NCI-H82 treated with DMSO at 0.1 percent for 48 hours (cell line): ENCODE measurements at regions not wholly inside any gene's neighbourhood (a gene's known extent, or its start where the extent isn't known, plus 50 kb on each side); places are given as distances from the start of the nearest gene placed in this dataset.
"Not testable (repeated sequence)": the region's sequence is repeated elsewhere in the genome, so short reads cannot be mapped to it uniquely, and the experiment has no call there.

Experiments used
- DNase-seq: peaks from one replicate; lab custom pipeline; 2025; ENCODE audit not compliant: unreplicated experiment; lab: John Stamatoyannopoulos, UW

- DNase-seq: not testable (repeated sequence)
Measured at GRCh38 chr10:33867199-33867789, 532.8 kb upstream of the NRP1 start.

- no peak for DNase-seq
Measured at GRCh38 chr10:33863352-33863751, 528.9 kb upstream of the NRP1 start.

DNA sequence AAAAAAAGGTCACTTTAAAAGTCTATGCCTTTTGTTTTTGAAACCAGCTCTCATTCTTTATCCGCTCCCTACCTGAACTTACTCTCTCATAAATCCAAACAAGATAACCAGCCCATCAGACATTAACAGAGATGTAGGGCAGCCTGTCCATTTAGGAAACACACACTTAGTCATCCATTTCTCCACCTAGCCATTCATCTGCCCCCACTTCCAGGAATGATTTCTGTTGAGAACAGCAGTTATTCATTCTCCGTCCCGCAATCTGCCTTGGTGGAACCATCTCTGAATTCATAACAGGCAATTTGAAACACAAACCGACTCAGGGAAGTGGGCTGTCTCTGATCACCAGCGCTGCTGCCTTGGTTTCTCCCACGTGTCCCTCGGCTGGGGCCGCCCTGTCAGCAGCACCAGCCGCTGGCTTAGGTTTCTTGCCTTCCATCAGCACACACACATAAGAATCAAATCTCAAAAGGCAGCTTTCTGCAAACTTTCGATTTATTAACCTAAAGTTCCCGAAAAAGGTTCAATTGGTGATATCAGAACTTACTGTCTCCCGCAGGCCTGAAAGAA is 528.2 kb upstream of the NRP1 start:
- DNase-seq: no peak

DNA sequence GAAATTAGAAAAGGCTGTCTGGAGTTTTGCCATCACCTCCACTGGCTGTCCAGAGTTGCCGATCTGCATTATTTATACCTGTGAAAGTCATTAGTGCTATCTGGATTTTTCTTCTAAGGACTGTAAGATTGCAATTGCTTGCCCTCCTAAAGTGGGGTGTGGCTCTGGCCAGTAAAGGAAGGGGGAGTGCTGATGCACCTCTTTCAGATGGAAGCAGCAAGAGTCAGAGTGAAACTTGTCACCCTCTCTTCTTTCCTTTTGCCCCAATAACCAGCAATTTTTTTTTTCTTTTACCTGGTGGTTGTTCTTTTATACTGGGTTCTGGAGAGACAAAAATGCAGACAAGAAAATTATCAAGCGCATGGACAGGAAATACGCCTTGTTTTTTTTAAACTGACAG is 527.4 kb upstream of the NRP1 start:
- no peak for DNase-seq

- DNase-seq: no peak
Measured at GRCh38 chr10:33861016-33861704, 526.7 kb upstream of the NRP1 start.

GRCh38 chr10:33860552-33860951 is 526.1 kb upstream of the NRP1 start:
- DNase-seq: no peak

DNA sequence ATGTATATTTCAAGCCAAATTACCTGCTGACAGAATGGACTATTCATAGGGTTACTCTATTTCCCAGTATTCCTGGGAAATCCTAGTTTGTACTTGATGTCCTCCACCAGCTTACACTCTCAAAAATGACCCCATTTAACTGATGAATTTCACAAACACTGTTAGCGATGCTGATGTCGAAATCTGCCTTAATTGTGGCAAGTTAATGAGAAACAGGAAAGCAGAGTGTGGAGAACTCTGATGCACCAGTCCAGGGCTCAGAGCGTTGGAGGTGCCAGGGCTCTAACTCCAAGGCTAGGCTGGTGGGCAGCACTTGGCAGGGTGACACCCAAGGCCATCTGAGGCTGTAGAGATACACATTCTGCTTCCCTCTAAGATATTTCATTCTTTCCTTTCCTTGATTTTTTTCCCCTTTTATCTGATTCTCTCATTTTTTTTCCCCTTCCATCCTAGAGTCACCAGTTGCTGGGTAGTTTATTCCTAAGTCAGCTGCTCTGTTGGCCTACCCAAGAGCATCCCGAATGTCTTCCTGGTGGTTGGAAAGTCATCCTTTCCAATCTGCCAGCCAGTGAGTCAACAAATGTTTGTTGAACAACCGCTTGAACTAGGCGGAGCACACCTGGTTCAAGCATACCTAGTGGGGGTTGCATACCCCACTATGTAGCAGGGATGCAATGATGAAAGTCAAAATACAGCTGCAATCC is 525.0 kb upstream of the NRP1 start:
- no peak for DNase-seq

DNA sequence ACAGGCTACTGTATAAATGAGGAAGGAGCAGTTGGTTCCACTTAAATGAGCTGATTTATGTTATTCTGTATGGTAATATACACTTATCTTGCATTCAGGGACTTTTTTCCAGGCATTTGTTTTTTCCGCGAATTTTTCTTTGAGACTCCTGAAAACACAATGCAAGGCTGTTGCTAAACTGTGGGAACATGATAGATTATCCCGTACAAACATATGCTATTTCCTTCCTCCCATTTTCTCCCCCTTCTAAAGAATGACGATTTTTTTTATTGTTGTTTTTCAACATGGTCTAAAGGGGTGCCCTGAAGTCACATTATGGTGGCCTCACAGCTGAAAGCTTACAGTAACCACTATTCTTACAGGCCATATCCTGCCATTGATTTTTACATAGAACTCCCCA is 523.9 kb upstream of the NRP1 start:
- no peak for DNase-seq

DNA sequence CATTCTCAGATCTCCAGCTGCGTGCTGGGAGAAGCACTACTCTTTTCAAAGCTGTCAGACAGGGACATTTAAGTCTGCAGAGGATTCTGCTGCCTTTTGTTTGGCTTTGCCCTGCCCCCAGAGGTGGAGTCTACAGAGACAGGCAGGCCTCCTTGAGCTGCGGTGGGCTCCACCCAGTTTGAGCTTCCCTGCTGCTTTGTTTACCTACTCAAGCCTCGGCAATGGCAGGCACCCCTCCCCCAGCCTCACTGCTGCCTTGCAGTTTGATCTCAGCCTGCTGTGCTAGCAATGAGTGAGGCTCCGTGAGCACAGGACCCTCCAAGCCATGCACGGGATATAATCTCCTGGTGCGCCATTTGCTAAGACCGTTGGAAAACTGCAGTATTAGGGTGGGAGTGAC is 518.8 kb upstream of the NRP1 start:
- DNase-seq: not testable (repeated sequence)

DNA sequence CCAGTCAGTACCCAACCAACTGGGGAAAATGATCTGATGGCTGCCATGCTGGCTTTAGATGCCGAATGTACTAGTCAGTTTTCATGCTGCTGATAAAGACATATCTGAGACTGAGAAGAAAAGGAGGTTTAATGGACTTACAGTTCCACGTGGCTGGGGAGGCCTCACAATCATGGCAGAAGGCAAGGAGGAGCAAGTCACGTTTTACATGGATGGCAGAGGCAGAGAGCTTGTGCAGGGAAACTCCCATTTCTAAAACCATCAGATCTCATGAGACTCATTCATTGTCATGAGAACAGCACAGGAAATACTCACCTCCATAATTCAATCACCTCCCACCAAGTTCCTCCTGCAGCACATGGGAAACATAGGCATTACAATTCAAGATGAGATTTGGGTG is 508.9 kb upstream of the NRP1 start:
- no peak for DNase-seq

DNA sequence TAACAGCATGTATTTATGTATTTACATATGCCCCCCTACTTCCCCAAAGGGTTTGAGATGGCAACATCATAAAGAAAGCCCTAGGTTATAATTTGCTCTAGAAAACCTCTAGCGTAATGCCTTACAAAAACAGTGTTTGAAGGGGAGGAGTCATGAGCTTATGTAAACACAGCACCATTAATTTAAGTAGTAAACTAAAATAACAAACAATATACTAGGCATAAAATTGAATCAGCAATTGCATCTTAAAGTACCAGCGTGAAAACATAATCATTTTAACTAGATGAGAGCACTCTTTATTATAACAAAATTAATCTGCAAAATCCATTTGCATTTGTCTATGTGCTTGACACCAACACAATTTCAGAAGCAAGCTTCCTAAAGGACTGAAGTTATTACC is 507.2 kb upstream of the NRP1 start:
- no peak for DNase-seq

DNA sequence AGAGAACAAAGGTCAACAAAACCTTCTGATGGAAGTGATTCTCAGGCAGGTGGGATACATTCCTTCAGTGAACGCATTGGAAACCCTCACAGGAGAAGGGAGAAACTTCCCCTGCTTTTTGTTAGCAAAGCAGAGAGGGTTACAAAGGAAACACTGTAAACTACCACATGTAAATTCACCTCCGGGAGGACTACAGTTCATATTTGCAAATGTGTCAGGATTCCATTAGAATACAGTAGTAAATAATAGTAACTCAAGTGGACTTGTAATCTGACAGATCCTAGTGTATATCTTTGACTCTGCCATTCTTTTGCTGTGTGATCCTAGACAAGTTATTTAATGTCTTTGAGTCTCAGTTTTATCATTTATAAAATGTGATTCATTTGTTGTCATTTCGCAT is 504.3 kb upstream of the NRP1 start:
- no peak for DNase-seq

GRCh38 chr10:33837736-33838135 is 503.3 kb upstream of the NRP1 start:
- no peak for DNase-seq

- no peak for DNase-seq
Measured at GRCh38 chr10:33835556-33835955, 501.1 kb upstream of the NRP1 start.

- no peak for DNase-seq
Measured at GRCh38 chr10:33833566-33833965, 499.1 kb upstream of the NRP1 start.

GRCh38 chr10:33832124-33832787 is 497.8 kb upstream of the NRP1 start:
- no peak for DNase-seq

DNA sequence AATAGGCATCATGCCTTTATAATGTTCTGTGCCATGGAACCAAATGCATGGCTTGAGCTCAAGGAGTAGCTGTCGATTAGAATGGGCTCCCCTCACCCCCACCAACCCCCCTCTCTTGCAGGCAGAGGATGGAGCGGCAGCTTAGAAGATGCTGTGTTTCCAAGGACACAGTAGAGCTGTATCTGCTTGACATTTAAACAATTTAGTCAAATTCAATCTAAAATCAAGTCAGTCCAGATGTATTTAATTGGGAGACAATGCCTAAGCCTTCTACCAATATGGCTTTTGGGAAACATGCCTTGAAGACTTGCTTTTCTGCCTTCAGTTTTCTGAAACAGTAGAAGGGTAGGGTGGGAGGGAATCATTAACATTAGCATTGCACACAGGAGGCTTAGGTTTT is 497.1 kb upstream of the NRP1 start:
- no peak for DNase-seq

- not testable (repeated sequence) for DNase-seq
Measured at GRCh38 chr10:33829899-33830298, 495.4 kb upstream of the NRP1 start.

- no peak for DNase-seq
Measured at GRCh38 chr10:33828592-33828991, 494.1 kb upstream of the NRP1 start.

DNA sequence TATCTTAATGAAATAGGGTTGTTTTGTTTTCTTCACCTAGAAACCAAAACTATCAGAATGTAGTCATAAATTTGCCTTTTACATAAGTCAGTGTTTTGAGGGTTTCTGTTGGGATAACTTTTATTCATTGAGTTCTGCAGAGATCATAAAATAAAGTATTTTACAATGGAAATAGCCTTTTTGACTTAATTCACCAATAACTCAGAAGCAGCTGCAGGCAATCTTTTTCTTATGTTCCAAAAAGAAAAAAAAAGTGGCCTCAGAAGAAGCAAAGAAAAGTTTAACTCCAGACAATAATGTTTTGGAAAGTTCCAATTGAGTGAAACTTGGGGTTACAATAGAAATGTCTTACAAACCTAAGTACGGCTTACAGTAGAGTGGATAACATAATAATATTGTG is 491.7 kb upstream of the NRP1 start:
- DNase-seq: no peak

DNA sequence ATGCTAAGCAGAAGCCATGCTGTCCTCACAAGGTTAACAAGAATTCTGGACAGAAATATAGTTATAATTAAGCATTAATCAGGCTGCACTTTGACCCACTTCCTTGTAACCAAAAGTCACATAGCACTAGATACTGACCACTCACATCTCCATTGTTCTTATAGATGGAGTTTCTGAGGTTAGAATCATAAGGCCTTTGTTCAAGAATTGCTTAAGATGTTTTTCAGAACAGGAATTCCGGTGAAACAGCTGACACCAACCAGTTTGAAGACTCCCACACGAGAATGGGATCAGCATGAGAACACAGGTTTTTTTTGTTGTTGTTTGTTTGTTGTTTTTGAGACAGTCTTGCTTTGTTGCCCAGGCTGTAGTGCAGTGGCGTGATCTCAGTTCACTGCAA is 488.3 kb upstream of the NRP1 start:
- DNase-seq: no peak

DNA sequence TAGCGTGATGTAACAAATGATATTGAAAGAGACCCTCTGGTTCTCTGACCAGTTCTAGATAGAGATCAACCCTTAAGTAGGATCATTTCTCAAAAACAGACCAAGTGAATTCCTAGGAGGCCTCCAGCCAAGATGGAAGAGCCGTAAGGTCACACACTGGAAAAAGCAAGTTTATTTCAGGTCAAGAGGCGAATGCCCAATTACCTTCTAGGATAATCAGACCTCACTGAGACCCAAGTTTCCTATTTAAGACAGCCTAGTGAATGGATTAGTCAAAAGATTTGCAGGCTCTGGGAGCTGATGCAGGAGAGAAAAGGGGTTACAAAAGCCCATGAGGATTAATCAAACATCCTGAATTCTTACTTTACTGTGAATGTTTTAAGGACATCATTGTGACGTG is 486.1 kb upstream of the NRP1 start:
- DNase-seq: peak; percentile 2
